NCI-H1436 treated with DMSO at 0.1 percent for 48 hours (cell line): ENCODE measurements at regions not wholly inside any gene's neighbourhood (a gene's known extent, or its start where the extent isn't known, plus 50 kb on each side); places are given as distances from the start of the nearest gene placed in this dataset.
"Not testable (repeated sequence)": the region's sequence is repeated elsewhere in the genome, so short reads cannot be mapped to it uniquely, and the experiment has no call there.

Experiments used
- DNase-seq: peaks from one replicate; lab custom pipeline; 2025; lab: John Stamatoyannopoulos, UW

DNA sequence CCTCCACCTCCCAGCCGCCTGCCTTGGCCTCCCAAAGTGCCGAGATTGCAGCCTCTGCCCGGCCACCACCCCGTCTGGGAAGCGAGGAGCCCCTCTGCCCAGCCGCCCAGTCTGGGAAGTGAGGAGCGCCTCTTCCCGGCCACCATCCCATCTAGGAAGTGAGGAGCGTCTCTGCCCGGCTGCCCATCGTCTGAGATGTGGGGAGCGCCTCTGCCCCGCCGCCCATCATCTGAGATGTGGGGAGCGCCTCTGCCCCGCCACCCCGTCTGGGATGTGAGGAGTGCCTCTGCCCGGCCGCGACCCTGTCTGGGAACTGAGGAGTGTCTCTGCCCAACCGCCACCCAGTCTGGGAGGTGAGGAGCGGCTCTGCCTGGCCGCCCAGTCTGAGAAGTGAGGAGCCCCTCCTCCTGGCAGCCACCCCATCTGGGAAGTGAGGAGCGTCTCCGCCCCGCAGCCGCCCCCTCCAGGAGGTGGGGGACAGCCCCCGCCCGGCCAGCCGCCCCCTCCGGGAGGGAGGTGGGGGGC lies 296.3 kb downstream of the HNRNPD start:
- not testable (repeated sequence) for DNase-seq

- DNase-seq = no peak
Observed at GRCh38 chr4:82076809-82077208, 297.0 kb downstream of the HNRNPD start.

- DNase-seq = no peak
Observed at GRCh38 chr4:82076359-82076758, 297.4 kb downstream of the HNRNPD start.

- no peak for DNase-seq
Observed at GRCh38 chr4:82071951-82072350, 301.8 kb downstream of the HNRNPD start.

GRCh38 chr4:82069883-82070638 lies 303.7 kb downstream of the HNRNPD start:
- no peak for DNase-seq

DNA sequence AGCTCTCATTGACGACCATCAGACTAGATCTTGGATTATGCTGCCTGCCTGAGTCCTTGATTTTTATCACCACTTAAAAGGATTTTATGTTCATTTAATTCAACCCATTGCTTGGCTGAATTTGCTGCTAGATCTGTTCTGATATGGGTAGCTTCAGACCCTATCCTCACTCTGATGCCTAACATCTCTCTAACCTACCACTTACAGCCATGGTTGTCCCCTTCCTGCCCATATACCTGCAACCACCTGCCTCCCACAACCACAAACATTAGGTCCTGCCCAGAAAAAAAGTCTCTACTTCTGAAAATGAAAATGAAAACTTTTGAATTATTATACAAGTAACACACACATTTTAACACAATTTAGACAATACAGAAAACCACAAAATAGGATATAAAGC lies 310.8 kb downstream of the HNRNPD start:
- DNase-seq = no peak

GRCh38 chr4:82057990-82058544 lies 315.7 kb downstream of the HNRNPD start:
- DNase-seq = no peak

DNA sequence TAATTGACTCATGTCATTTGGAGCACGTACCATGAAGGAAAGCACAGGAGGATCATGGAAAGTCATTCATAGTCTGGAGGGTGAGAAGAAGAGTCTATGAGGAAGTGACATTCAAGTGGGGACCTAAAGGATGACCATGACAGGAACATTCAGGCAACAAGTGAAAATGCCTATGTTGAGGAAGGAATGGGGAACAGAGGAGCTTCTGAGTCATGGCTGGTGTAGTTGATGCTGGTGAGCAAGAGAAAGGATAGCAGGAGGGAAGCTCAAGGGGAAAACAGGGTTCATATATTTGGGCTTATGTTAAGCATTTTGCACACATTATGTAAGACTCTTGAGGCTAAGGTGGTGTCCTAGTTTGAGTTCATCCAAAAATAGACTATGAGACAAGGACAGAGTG lies 318.6 kb downstream of the HNRNPD start:
- no peak for DNase-seq

- DNase-seq = no peak
Observed at GRCh38 chr4:82053396-82053795, 320.4 kb downstream of the HNRNPD start.

- DNase-seq = no peak
Observed at GRCh38 chr4:82050796-82051195, 323.0 kb downstream of the HNRNPD start.

DNA sequence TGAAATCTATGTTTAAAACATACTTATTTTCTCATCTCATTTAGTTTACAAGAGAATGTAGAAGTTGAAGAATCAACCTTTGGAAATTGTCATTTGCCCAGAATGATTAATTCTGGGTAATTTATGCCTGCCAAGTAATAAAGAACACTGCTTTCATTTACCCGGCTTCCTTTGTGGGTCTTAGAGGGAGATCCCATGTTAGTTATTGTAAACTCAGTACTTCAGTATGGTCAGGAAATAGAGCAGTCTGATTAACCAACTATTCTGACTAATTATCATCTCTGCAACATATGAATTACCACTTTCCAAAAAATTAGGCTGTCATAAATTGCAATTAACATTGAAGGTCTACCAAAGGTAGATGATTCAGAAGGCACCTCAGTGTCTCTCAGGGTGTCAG lies 324.5 kb downstream of the HNRNPD start:
- no peak for DNase-seq

GRCh38 chr4:82047731-82048130 lies 326.1 kb downstream of the HNRNPD start:
- DNase-seq = no peak

DNA sequence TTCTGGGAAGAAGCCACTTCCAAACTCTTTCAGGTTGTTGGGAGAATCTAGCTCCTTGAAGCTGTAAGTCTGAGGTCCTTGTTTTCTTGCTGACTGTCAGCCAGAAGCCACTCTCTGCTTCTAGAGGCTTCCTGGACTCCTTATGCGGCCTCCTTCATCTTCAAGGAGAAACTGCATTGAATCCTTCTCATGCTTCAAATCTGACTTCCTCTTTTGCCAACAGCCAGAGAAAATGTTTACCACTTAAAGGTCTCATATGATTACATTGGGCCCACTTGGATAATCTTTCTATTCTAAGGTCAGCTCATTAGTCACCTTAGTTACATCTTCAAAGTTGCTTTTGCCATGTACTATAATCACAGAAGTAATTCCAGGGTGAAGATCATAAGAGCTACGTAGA lies 327.0 kb downstream of the HNRNPD start:
- no peak for DNase-seq

DNA sequence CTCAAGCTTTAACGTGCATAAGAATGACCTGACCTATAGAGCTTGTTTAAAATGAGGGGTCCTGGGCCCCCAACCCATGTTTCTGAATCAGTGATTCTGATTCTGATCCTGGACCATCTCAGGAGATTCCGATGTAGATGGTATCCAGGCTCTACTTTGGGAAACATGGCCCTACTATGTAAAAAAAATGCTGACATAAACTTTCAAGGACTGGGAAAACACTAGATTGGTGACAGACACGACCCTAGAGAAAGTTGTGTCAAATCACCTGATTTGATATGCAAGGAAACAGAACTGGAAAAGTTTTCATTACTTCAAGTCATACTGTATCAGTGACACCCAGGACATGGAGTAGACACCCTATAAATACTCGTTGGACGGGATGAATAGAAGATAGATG lies 328.5 kb downstream of the HNRNPD start:
- DNase-seq = no peak

DNA sequence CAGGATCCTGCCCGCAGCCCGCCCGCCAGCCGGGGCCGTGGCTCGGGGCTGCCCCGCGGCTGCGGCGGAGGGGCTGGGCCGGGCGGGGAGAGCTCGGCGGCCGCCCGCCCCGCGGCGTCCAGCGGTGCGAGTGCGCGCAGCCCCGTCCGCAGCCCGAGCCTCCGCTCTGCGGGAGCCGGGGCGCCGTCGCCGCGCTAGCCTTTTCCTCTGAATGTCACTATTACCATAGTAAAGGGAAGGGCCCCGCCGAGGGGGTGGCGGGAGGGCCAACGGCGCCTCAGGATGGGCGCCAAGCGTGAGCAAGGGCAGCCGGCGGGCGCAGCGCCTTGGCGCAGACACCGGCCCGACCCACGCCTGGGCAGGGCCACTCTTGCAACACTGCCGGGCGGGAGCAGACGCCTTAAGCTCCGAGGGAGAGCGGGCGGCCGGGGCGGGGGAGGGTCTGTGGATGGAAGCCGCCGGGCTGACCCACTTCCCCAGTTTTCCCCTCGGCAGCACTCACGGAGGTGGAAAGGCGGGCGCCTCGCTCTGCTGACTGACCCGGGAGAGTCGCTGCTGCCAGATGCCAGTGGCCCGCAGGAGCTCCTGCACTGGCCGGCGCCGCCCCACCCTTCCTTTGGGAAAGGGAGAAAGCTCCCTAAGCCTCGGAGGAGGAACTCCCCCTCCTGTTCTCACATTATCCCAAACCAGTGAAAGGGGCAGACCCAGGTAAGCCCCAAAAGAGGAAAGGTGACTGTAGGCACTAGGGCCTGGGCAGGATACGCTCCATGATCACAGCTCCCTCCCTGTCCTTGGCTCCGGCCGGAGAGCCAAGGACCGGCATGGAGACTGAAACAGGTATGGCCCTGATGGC lies 329.4 kb downstream of the HNRNPD start:
- DNase-seq = no peak

GRCh38 chr4:82043809-82044137 lies 330.0 kb downstream of the HNRNPD start:
- no peak for DNase-seq

DNA sequence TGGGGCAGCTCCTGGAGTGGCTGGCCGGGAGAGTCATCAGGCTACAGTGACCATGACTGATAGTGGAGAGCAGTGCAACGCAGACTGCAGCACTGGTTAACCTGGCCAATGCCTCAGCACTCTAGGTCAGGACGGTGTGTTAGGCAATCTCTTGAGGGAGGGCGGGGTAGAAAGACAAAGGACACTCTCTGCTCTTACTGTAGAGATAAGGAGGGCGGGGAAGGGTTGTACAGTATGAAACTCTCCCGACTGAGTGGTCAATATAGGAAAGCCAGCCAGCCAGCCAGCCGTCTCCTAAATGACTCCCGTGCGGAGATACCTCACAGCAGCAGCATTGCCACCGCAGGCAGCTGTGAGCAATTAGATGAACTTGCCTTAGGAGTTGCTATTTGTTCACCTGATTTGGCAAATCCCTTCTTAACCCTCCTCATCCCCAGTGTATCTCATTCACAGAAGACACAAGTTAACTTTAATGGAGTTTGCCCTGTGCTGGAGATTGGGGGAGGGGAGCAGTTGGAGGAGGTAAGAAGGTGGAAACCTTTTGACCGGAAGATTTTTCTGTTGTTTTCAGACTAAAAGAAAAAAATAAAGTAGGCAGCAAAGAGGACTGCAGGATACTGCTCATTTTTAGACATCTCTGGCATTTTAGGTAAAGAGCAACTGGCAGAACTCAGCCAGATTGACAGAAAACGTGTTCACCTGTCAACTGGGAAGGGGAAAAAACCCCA lies 330.5 kb downstream of the HNRNPD start:
- DNase-seq = no peak

DNA sequence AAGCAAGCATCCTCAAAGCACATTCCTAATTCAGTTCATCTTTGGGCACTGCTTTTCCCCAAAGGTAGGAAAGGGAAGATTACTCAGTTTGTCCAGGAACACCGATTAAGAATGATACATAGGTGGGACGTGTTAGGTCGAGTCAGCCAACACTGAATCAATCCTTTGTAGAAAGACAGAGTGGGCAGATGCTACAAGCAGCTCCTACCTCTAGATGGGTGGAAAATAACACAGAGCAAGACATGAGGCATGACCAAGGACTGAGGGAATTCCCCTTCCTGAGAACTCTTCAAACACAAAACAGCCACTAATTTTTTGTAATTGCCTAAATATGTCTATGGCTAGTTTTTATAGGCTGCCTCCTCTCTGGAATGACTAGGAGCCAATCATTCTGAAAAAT lies 331.7 kb downstream of the HNRNPD start:
- DNase-seq = no peak

GRCh38 chr4:82038936-82039335 lies 334.9 kb downstream of the HNRNPD start:
- no peak for DNase-seq

GRCh38 chr4:82036181-82036580 lies 337.6 kb downstream of the HNRNPD start:
- DNase-seq = no peak

DNA sequence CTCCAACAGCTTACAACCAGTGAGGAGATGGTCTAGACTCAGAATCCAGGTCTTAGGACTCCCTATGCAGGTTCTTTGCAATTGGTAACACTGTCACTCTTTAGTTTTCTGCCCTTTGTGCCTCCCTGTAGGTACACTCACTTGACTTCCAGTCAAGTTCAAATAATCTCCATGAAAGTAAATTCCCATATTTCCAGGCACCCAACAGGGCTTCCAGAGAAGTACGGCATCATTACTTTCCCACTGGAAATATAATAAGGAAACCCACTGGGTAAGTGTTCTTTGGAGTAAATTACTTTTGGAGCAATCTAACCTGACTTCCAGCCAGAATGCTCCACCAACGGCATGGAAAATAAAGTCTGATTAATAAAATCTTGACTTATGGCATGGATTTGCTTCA lies 338.9 kb downstream of the HNRNPD start:
- no peak for DNase-seq

- DNase-seq = no peak
Observed at GRCh38 chr4:82033862-82034261, 339.9 kb downstream of the HNRNPD start.
